GM21786 (cell line): ENCODE measurements at regions not wholly inside any gene's neighbourhood (a gene's known extent, or its start where the extent isn't known, plus 50 kb on each side); places are given as distances from the start of the nearest gene placed in this dataset.

ENCODE experiments used
- ATAC-seq: cut with Tn5 transposase; IDR thresholded peaks from one replicate; pipeline ENCODE4 v1.9.1; 2021; ENCODE audit not compliant: unreplicated experiment

DNA sequence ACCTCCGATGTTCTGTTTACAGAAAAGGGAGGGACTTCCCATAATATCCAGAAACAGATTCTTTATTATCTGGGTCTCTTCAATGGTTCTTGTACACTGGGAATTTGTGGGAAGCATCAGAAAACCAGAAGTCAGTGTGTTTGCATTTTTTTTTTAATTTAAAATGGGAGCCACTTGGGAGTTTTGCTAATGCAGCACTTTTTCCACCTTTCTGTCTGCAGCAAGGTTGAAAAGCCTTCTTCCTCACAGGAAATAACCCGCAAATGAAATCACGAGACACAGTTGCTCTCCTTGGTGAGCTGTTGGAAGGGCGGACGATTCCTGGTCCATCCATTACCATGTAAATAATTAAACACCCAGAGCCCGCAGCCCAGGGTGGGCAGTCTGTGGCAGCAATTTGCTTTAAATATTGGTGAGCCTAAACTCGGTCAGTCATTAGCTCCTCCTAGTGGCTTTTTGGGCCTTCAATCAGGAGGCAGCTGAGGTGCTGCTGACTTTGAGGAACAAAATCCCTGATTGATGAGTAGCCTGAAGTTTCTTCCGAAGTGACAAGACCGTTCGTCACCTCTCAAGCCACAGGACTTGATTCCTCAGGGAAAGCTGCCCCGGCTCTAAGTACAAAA, 471.5 kb downstream of the EPHA4 start:
- ATAC-seq, result no peak

DNA sequence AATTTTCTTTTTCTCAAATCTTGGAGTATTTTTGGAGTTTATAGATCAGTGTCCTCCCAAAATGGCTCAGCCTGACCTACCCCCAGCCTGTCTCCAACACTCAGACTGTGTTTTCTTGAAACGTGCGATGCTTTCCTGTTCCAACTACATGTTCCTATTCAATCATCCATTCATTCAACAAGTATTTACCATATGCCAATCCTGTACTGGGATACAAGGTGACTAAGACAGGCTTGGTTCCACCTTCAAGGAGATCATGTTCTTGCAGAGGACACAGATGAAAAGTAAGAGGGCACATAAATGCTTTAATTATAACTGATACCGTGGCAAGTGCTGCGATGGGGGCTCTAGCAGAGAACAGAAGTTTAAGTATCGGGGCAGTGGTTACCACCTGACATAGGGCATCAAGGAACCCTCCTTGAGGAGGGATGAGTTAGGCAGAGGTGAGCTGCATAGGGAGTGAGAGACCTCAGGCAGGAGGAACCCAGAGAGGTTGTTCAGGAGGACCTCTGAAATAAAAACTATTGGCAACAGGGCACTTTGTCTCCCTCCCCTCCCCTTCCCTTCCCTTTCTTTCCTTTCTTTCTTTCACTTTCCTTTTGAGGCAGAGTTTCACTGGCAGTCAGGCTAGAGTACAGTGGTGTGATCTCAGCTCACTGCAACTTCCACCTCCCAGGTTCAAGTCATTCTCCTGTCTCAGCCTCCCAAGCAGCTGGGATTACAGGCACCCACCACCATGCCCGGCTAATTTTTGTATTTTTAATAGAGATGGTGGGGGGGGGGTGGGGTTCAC, 469.0 kb downstream of the EPHA4 start:
- no peak for ATAC-seq

GRCh38 chr2:221103930-221104329, 468.2 kb downstream of the EPHA4 start:
- no peak for ATAC-seq

- no peak for ATAC-seq
These were observed 467.7 kb downstream of the EPHA4 start for GRCh38 chr2:221104361-221104811.

DNA sequence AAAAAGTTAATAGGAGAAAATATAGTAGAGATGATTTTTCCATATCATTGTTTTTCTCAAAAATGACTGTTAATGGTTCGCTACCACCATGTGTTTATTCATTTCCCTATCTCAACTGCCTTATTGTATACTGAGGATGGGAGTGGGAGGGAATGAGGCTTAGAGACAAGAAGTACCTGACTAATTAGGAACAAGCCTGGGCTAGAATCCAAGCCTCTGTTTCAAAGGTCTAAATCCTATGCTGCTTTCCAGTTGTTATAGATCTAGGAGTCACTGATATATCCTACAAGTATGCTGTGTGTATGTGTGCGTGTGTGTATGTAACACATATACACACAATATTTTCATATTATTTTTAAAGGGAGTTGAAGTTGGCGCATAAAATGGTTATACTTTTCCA, 465.9 kb downstream of the EPHA4 start:
- ATAC-seq, result no peak

DNA sequence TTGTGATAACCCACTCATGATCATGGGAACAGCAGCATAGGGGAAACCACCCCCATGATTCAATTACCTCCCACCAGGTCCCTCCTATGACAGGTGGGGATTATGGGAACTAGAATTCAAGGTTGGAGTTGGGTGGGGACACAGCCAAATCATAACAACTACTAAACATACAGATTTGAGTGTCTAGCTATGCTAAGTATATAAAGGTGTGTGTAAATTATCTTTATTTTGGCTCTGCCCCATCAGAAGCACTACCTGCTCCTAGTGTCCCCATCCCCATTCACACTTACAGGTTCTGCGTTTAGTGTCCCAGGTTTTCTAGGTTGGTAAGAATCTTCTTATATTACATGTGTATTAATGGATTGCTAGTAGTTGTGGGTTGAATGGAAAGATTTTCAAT, 464.7 kb downstream of the EPHA4 start:
- ATAC-seq, result no peak

DNA sequence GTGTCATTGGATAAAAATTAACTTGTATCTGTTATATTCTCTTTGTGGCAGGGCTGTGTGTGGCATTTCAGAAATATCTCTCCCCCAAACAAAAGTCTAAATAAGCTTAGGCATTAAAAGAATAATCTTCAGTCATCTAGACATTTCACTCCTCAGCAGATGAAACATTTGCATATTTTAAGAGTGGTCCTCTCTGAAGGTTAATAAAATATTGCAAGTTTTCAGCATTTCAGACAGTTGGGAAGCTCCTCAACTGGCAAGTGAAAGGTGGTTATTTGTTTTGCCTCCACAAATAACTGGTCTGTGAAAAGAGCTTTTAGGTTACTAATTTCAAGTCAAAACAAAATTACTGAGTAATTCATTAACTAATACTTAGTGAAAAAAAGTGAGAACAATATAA, 462.6 kb downstream of the EPHA4 start:
- ATAC-seq, result no peak

DNA sequence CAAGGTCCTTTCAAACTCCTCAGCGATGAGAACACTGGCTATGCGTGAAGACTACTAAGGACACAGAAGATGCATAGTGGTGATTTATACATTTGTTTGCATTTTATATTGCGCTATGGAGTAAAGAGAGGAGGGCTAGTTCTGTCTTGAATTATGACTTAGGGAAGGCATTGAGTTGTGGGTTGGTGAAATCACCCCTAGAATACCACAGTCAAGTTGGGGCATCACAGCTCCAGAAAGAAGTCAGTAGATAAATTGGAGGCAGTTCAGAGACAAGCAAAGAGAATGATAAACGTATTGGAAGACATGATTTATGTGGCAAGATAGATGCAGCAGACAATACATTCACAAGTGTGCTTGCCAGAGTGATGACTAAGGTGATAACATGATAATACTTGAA, 460.4 kb downstream of the EPHA4 start:
- ATAC-seq, result no peak

- ATAC-seq, result no peak
These were observed 459.4 kb downstream of the EPHA4 start for GRCh38 chr2:221112744-221113143.

GRCh38 chr2:221115944-221116343, 456.2 kb downstream of the EPHA4 start:
- no peak for ATAC-seq

DNA sequence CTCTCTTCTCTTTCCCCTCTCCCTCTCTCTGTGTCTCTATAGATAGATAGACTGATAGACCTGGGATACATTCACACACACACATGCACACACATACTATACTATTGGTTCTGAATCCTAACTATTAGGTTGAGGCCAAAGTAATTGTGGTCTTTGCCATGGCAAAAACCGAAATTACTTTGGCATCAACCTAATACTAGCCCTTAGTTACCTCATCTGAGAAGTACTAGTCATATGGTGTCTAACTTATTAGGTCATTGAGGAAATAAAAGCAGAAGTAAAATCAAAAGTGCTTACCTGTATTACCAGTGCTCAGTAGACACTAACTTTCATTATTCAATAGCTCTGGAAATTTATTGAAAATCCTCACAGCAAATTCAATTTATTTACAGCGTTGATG, 451.5 kb downstream of the EPHA4 start:
- no peak for ATAC-seq

- ATAC-seq, result no peak
These were observed 448.7 kb downstream of the EPHA4 start for GRCh38 chr2:221123396-221123795.

GRCh38 chr2:221124532-221125240, 447.4 kb downstream of the EPHA4 start:
- ATAC-seq, result no peak

DNA sequence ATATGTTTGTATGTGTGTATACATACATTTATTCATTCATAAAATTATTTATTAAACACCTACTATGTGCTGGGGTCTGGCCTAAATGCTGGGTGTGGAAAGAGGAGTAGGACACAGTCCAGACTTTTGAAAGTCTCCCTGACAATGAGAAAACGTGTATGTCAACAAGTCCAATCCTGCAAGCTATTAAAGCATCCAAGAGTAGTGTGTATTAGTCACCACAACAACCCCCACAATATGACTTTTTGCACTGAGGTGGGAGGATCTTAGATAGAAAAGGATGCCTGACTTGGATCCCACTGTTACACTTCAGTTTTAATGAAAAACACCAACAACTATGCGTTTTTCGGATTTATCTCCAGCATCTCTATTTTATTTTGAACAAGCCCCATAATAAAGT, 446.4 kb downstream of the EPHA4 start:
- ATAC-seq, result no peak

- no peak for ATAC-seq
These were observed 442.4 kb downstream of the EPHA4 start for GRCh38 chr2:221129657-221130056.

DNA sequence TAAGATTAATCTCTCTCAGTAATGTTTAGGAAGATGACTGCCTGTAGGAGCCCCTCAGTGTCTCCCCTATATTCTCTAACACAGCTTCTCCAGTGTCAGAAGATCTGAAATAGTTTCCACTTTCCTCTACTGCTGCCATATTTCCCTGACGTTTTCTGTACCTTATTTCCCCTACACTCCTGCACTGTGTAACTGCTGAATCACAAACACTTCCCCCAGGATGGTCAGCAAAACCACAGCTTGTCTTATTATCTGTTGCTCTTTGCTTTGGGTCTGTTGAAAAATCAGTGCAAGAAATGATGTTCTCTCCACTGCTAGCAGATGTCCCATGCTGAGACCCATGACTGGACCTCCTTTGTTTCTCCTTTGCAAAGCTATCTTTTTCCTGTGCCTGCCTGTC, 441.7 kb downstream of the EPHA4 start:
- no peak for ATAC-seq

GRCh38 chr2:221133941-221134340, 438.2 kb downstream of the EPHA4 start:
- ATAC-seq, result no peak

GRCh38 chr2:221134718-221135117, 437.4 kb downstream of the EPHA4 start:
- ATAC-seq, result no peak

DNA sequence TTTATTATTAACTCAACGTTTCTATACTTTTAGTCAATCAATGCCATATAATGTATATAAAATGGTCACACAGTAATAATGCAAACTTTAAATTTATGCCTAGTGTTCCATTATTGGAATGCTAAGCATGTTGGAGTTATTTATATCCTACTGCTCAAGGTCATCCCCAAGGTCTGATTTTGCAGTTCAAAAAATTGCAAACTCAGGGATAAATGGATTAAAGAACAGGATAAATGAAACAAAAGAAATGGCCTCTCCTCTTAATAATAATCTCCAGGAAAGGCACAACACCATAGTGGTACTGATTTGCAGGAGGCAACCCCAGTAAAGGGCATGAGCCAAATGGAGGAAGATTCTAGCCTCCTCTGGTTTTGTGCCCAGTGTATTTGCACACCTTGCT, 436.4 kb downstream of the EPHA4 start:
- no peak for ATAC-seq

DNA sequence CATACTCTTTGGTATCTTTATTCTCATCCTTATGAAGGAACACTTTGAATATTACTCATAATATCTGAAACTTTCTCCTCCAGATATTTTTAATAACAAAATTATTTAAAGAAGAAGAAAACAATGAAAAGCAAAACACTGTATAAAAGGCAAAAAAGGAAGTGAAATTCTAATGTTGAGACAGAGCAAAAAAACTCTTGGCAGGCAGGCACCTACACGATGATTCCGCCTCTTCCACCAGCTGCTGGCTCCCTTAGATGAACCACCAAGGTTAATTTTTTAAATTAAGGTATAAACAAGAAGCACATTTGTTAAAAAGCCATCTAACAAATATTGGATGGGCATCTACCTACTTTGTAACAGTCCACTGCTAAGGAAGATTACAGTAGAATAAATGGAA, 434.7 kb downstream of the EPHA4 start:
- ATAC-seq, result no peak

GRCh38 chr2:221142341-221142740, 429.8 kb downstream of the EPHA4 start:
- no peak for ATAC-seq

GRCh38 chr2:221143231-221143630, 428.9 kb downstream of the EPHA4 start:
- no peak for ATAC-seq
